ENCODE measurements at regions not wholly inside any gene's neighbourhood (a gene's known extent, or its start where the extent isn't known, plus 50 kb on each side); places are given as distances from the start of the nearest gene placed in this dataset.
A peak's percentile ranks its signal among the peaks of the same experiment; 100 is the strongest.

GRCh38 chr1:58888833-58889232, 105.0 kb upstream of the JUN start (continued):
- TF ChIP-seq, protein P1, sequence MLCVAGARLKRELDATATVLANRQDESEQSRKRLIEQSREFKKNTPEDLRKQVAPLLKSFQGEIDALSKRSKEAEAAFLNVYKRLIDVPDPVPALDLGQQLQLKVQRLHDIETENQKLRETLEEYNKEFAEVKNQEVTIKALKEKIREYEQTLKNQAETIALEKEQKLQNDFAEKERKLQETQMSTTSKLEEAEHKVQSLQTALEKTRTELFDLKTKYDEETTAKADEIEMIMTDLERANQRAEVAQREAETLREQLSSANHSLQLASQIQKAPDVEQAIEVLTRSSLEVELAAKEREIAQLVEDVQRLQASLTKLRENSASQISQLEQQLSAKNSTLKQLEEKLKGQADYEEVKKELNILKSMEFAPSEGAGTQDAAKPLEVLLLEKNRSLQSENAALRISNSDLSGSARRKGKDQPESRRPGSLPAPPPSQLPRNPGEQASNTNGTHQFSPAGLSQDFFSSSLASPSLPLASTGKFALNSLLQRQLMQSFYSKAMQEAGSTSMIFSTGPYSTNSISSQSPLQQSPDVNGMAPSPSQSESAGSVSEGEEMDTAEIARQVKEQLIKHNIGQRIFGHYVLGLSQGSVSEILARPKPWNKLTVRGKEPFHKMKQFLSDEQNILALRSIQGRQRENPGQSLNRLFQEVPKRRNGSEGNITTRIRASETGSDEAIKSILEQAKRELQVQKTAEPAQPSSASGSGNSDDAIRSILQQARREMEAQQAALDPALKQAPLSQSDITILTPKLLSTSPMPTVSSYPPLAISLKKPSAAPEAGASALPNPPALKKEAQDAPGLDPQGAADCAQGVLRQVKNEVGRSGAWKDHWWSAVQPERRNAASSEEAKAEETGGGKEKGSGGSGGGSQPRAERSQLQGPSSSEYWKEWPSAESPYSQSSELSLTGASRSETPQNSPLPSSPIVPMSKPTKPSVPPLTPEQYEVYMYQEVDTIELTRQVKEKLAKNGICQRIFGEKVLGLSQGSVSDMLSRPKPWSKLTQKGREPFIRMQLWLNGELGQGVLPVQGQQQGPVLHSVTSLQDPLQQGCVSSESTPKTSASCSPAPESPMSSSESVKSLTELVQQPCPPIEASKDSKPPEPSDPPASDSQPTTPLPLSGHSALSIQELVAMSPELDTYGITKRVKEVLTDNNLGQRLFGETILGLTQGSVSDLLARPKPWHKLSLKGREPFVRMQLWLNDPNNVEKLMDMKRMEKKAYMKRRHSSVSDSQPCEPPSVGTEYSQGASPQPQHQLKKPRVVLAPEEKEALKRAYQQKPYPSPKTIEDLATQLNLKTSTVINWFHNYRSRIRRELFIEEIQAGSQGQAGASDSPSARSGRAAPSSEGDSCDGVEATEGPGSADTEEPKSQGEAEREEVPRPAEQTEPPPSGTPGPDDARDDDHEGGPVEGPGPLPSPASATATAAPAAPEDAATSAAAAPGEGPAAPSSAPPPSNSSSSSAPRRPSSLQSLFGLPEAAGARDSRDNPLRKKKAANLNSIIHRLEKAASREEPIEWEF (CRISPR knock-in tag; IDR thresholded peaks at IDR 0.05), result no peak
- TF ChIP-seq RFX1 (IDR thresholded peaks at IDR 0.05) (peak; percentile 33), GABPA (tag; conservative IDR thresholded peaks at IDR 0.05; ENCODE audit: low read depth) (no peak), TRIM25 (IDR thresholded peaks at IDR 0.05; ENCODE audit: borderline replicate concordance) (no peak), HDAC3 (IDR thresholded peaks at IDR 0.05; ENCODE audit: borderline replicate concordance, partially characterized antibody) (no peak), JUND (IDR thresholded peaks at IDR 0.05; ENCODE audit: borderline replicate concordance, low read depth, low read length) (peak; percentile 47; the same call in 1 of the 2 replicates), JUND (tag; IDR thresholded peaks at IDR 0.05; ENCODE audit: borderline replicate concordance, low read depth, low read length) (no peak; the same call in 2 of the 3 replicates), NR0B1 (IDR thresholded peaks at IDR 0.05; ENCODE audit: partially characterized antibody) (no peak), RFX5 (IDR thresholded peaks at IDR 0.05; ENCODE audit: low read depth, low read length) (no peak), POLR2H (tag; IDR thresholded peaks at IDR 0.05; ENCODE audit: low read depth) (no peak), ELK3 (CRISPR knock-in tag; IDR thresholded peaks at IDR 0.05) (no peak), ARID1B (IDR thresholded peaks at IDR 0.05) (0 out of 2 replicates have a peak, but pooled peaks have one; percentile 12)
- TF ChIP-seq, protein P2, sequence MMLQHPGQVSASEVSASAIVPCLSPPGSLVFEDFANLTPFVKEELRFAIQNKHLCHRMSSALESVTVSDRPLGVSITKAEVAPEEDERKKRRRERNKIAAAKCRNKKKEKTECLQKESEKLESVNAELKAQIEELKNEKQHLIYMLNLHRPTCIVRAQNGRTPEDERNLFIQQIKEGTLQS (IDR thresholded peaks at IDR 0.05), result peak; percentile 51; the same call in 1 of the 2 replicates
- TF ChIP-seq, protein P2 (CRISPR knock-in tag; conservative IDR thresholded peaks at IDR 0.05), result no peak
